ENCODE measurements at regions not wholly inside any gene's neighbourhood (a gene's known extent, or its start where the extent isn't known, plus 50 kb on each side); places are given as distances from the start of the nearest gene placed in this dataset.

- Histone ChIP-seq H3K9me3 (no peaks in the 10 kb centered on the region), H3K4me3 (no peak overlapping the region), H3K27me3 (no peaks in the 10 kb centered on the region), H3K36me3 (no peaks in the 10 kb centered on the region), H3K4me1 (no peaks in the 10 kb centered on the region), H3K27ac (no peak overlapping the region)
- no peak for DNase-seq
- 40 to 57% methylated on average over 2 of the region's 2 CpGs for WGBS, 2 donors
- TF ChIP-seq CTCF (IDR thresholded peaks at IDR 0.05): no peak
- TF ChIP-seq POLR2A (IDR thresholded peaks at IDR 0.05): no peak
- TF ChIP-seq POLR2AphosphoS5 (IDR thresholded peaks at IDR 0.05): no peak
- TF ChIP-seq EP300 (IDR thresholded peaks at IDR 0.05): no peak
- intact Hi-C loops (cut with DNase I): no loop called here
These were observed 302.9 kb downstream of the CPS1 start for GRCh38 chr2:210859314-210859713.

GRCh38 chr2:210860276-210860675 is 303.9 kb downstream of the CPS1 start:
- intact Hi-C loops (cut with DNase I): no loop called here
- H3K27ac ChIP-seq: no peak overlapping the region
- H3K4me3 ChIP-seq: no peak overlapping the region
- H3K36me3 ChIP-seq: no peaks in the 10 kb centered on the region
- H3K27me3 ChIP-seq: no peaks in the 10 kb centered on the region
- TF ChIP-seq CTCF (IDR thresholded peaks at IDR 0.05) (no peak), EP300 (IDR thresholded peaks at IDR 0.05) (no peak), POLR2AphosphoS5 (IDR thresholded peaks at IDR 0.05) (no peak), POLR2A (IDR thresholded peaks at IDR 0.05) (no peak)
- H3K4me1 ChIP-seq: no peaks in the 10 kb centered on the region
- WGBS, 2 donors: 26 to 50% methylated on average over 5 of the region's 5 CpGs
- no peaks in the 10 kb centered on the region for H3K9me3 ChIP-seq
- DNase-seq: no peak

- H3K36me3 ChIP-seq: no peaks in the 10 kb centered on the region
- intact Hi-C loops (cut with DNase I): no loop called here
- no peak overlapping the region for H3K27ac ChIP-seq
- 80 to 89% methylated on average over 2 of the region's 2 CpGs for WGBS, 2 donors
- TF ChIP-seq EP300 (IDR thresholded peaks at IDR 0.05): no peak
- no peak for TF ChIP-seq POLR2A (IDR thresholded peaks at IDR 0.05)
- TF ChIP-seq CTCF (IDR thresholded peaks at IDR 0.05): no peak
- no peak for TF ChIP-seq POLR2AphosphoS5 (IDR thresholded peaks at IDR 0.05)
- no peaks in the 10 kb centered on the region for H3K9me3 ChIP-seq
- no peak overlapping the region for H3K4me3 ChIP-seq
- no peak for DNase-seq
- H3K27me3 ChIP-seq: no peaks in the 10 kb centered on the region
- H3K4me1 ChIP-seq: no peaks in the 10 kb centered on the region
These were observed 304.8 kb downstream of the CPS1 start for GRCh38 chr2:210861038-210861665.

- WGBS, 2 donors: 59 to 78% methylated on average over 2 of the region's 2 CpGs
- Histone ChIP-seq H3K36me3 (no peaks in the 10 kb centered on the region), H3K9me3 (no peaks in the 10 kb centered on the region), H3K4me1 (no peaks in the 10 kb centered on the region), H3K27me3 (no peaks in the 10 kb centered on the region), H3K4me3 (no peak overlapping the region), H3K27ac (no peak overlapping the region)
- DNase-seq: no peak
- TF ChIP-seq POLR2A (IDR thresholded peaks at IDR 0.05) (no peak), CTCF (IDR thresholded peaks at IDR 0.05) (no peak), POLR2AphosphoS5 (IDR thresholded peaks at IDR 0.05) (no peak), EP300 (IDR thresholded peaks at IDR 0.05) (no peak)
- intact Hi-C loops (cut with DNase I): no loop called here
These were observed 306.1 kb downstream of the CPS1 start for GRCh38 chr2:210862283-210863065.
